Osteoblast (primary cell): ENCODE measurements at regions not wholly inside any gene's neighbourhood (a gene's known extent, or its start where the extent isn't known, plus 50 kb on each side); places are given as distances from the start of the nearest gene placed in this dataset.

Source experiments
- DNase-seq: peaks from one replicate; pipeline ENCODE4 v3.0.0; 2011; ENCODE audit warnings: low spot score, mixed read lengths; ENCODE audit not compliant: insufficient read length; ENCODE audit errors: missing footprints
- H2AFZ ChIP-seq: 2 replicates; pipeline ENCODE4 v1.6.0; 2011; ENCODE audit warnings: mild to moderate bottlenecking, low read length
- H3K27ac ChIP-seq: 2 replicates; pipeline ENCODE4 v1.5.1; 2011; ENCODE audit warnings: mild to moderate bottlenecking, low read depth, low read length, moderate library complexity
- H3K27me3 ChIP-seq: 2 replicates; pipeline ENCODE4 v1.6.0; 2012; ENCODE audit warnings: mild to moderate bottlenecking, control low read depth, inconsistent platforms, low read length, moderate library complexity; ENCODE audit not compliant: insufficient read depth
- H3K36me3 ChIP-seq: 2 replicates; pipeline ENCODE4 v1.5.1; 2011; ENCODE audit warnings: mild to moderate bottlenecking, low read length, control low read depth, moderate library complexity; ENCODE audit not compliant: insufficient read depth
- H3K4me1 ChIP-seq: 2 replicates; pipeline ENCODE4 v1.5.1; 2011; ENCODE audit warnings: mild to moderate bottlenecking, low read length, control low read depth, moderate library complexity; ENCODE audit not compliant: insufficient read depth
- H3K4me2 ChIP-seq: 2 replicates; pipeline ENCODE4 v1.6.0; 2011; ENCODE audit warnings: mild to moderate bottlenecking, low read length; ENCODE audit not compliant: insufficient read depth
- H3K4me3 ChIP-seq: fragments of 200-600 bp; sonication (generic); 3 replicates; pipeline ENCODE4 v1.5.1; 2012; ENCODE audit warnings: mild to moderate bottlenecking, low read length, inconsistent platforms; ENCODE audit not compliant: insufficient read depth
- H3K79me2 ChIP-seq: 2 replicates; pipeline ENCODE4 v1.6.0; 2012; ENCODE audit warnings: mild to moderate bottlenecking, low read length, control low read depth, inconsistent platforms; ENCODE audit not compliant: insufficient read depth
- H3K9me3 ChIP-seq: 2 replicates; pipeline ENCODE4 v1.5.1; 2011; ENCODE audit warnings: low read depth, low read length, control low read depth
- H4K20me1 ChIP-seq: 2 replicates; pipeline ENCODE4 v1.6.0; 2012; ENCODE audit warnings: mild to moderate bottlenecking, low read length, control low read depth; ENCODE audit not compliant: insufficient read depth
- TF ChIP-seq, protein P1 (sequence below): IDR thresholded peaks from 2 replicates; pipeline ENCODE4 v1.5.1; 2011; ENCODE audit warnings: mild to moderate bottlenecking, low read depth, low read length, moderate library complexity; ENCODE audit errors: extremely low read depth

DNA sequence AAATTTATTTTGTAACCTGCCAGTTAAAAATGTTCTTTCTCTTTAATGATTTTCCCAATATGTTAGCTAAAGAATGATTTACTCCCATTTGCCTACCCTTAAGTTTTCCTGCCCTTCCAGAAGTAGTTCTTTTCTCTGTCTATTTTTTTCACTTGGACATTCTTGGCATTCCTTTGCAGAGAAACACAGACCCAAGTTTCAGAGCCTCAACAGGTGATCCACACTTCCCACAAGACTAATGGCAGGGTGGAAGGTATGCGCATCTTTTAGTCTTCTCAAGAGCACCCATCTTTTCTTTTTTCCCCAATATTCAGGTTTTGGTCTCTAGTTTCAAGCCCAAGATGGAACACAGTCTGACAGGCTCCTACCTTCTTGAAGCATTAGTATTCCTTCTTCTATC, 420.7 kb downstream of the ADAMTS20 start:
- Histone ChIP-seq H3K4me1 (no peaks in the 10 kb centered on the region), H2AFZ (no peak overlapping the region), H3K36me3 (no peaks in the 10 kb centered on the region), H4K20me1 (no peaks in the 10 kb centered on the region), H3K4me3 (no peak overlapping the region), H3K4me2 (no peak overlapping the region), H3K27ac (no peak overlapping the region), H3K79me2 (no peaks in the 10 kb centered on the region), H3K9me3 (no peaks in the 10 kb centered on the region), H3K27me3 (no peaks in the 10 kb centered on the region)
- no peak for DNase-seq
- TF ChIP-seq, protein P1, sequence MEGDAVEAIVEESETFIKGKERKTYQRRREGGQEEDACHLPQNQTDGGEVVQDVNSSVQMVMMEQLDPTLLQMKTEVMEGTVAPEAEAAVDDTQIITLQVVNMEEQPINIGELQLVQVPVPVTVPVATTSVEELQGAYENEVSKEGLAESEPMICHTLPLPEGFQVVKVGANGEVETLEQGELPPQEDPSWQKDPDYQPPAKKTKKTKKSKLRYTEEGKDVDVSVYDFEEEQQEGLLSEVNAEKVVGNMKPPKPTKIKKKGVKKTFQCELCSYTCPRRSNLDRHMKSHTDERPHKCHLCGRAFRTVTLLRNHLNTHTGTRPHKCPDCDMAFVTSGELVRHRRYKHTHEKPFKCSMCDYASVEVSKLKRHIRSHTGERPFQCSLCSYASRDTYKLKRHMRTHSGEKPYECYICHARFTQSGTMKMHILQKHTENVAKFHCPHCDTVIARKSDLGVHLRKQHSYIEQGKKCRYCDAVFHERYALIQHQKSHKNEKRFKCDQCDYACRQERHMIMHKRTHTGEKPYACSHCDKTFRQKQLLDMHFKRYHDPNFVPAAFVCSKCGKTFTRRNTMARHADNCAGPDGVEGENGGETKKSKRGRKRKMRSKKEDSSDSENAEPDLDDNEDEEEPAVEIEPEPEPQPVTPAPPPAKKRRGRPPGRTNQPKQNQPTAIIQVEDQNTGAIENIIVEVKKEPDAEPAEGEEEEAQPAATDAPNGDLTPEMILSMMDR = no peak

DNA sequence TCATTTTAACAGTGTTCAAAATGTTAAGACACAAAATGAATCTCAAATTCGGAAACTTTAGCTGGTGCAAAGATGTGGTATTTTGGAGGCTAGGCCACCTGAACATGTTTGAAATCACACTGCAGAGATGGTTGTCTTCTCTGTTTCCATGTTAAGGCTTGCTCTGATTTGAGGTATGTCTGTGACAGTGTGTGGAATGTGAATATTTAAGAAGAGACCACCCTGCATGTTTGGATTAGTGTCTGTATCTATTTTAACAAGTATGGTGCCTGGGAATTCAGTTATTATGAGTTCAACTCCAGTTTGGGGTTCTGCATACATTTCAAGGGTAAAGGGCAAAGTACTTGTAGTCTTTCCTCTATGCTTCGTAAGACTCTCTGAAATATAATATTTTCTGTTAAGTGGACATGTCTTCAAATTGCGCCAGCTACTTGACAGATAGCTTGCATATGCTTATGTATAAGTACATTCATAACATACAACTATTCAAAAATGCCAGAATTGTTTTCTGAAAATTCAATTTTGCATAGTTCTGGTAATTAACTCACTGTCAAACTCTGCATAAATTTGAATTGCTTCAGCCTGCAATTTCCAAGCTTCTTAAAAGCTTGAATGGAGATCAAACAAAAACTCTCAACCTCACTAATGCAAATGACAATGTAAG, 424.0 kb downstream of the ADAMTS20 start:
- no peak overlapping the region for H3K4me2 ChIP-seq
- TF ChIP-seq, protein P1 = no peak
- no peak overlapping the region for H3K27ac ChIP-seq
- H3K4me3 ChIP-seq = no peak overlapping the region
- no peaks in the 10 kb centered on the region for H4K20me1 ChIP-seq
- H3K4me1 ChIP-seq = no peaks in the 10 kb centered on the region
- no peak for DNase-seq
- H2AFZ ChIP-seq = no peak overlapping the region
- no peaks in the 10 kb centered on the region for H3K9me3 ChIP-seq
- H3K36me3 ChIP-seq = no peaks in the 10 kb centered on the region
- H3K79me2 ChIP-seq = no peaks in the 10 kb centered on the region
- no peaks in the 10 kb centered on the region for H3K27me3 ChIP-seq

DNA sequence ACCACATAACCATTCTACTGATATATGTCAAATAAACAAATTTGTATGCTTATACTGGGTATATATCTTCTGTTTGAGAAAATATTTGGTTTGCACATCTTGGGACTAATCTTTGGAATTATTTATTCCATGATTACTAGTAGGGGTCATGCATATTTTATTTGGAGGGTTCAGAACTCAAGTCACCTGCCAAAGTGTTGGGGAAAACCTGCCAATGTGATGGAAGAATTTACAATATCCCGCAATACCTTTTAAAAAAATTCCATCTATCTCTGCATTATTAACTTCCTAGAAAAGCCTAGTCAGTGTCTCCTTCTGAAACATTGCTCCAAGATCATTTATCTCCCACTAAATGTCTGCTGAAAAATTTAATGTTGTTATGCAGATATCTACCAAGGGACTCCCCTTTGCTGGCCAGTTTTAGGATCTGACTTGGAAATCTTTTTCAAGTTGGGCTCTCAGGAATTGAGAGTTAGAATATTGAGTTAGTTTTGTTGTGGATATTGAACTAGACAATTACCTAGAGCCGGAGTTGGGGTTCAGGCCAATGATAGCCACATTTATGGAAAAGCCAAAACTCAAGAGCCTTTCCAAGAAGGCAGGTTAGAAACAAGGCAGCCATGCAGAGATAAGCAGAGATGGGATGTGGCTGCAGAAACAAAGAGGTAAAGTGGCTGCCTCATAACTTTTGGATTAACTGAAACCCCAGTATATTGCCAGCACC, 425.2 kb downstream of the ADAMTS20 start:
- H4K20me1 ChIP-seq = no peaks in the 10 kb centered on the region
- no peak overlapping the region for H3K4me3 ChIP-seq
- TF ChIP-seq, protein P1 = no peak
- H3K4me2 ChIP-seq = no peak overlapping the region
- H2AFZ ChIP-seq = no peak overlapping the region
- no peaks in the 10 kb centered on the region for H3K79me2 ChIP-seq
- DNase-seq = no peak
- H3K36me3 ChIP-seq = no peaks in the 10 kb centered on the region
- H3K27ac ChIP-seq = no peak overlapping the region
- H3K27me3 ChIP-seq = peaks cover 2% of the 10 kb centered on the region
- no peaks in the 10 kb centered on the region for H3K4me1 ChIP-seq
- no peaks in the 10 kb centered on the region for H3K9me3 ChIP-seq

DNA sequence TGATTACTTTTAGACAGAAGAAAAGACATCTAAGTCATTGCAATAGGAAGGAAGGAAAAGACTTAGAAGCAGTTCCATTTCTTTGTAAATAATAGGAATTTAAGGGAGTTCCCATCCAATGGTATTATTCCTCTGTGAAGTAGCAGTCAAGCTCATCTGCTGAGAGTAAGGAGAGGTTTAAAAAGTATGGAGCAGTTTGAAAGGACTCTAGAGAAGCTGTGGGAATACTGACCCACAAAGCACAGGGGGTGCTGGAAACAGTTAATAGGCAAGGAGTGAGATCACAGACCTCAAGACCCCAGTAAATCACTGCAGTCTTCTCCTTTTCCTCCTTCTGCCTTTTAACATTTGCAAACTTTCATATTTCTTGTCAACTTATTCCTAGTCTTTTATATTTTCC, 428.5 kb downstream of the ADAMTS20 start:
- Histone ChIP-seq H3K4me2 (no peak overlapping the region), H3K9me3 (no peaks in the 10 kb centered on the region), H3K36me3 (no peaks in the 10 kb centered on the region), H3K4me3 (no peak overlapping the region), H3K27me3 (peaks cover 2% of the 10 kb centered on the region), H4K20me1 (no peaks in the 10 kb centered on the region), H3K79me2 (no peaks in the 10 kb centered on the region), H3K27ac (no peak overlapping the region), H3K4me1 (no peaks in the 10 kb centered on the region), H2AFZ (no peak overlapping the region)
- TF ChIP-seq, protein P1 = no peak
- DNase-seq = no peak
